HEK293T (cell line): ENCODE measurements at regions not wholly inside any gene's neighbourhood (a gene's known extent, or its start where the extent isn't known, plus 50 kb on each side); places are given as distances from the start of the nearest gene placed in this dataset.

Source experiments
- CTCF ChIA-PET: fragments of 350-600 bp; formaldehyde crosslinking; extraction: SDS; loops from one replicate; lab custom pipeline; 2021; ENCODE audit warnings: antibody characterized with exemption, inconsistent platforms; lab: Yijun Ruan, JAX
- POLR2A ChIA-PET: fragments of 350-600 bp; formaldehyde crosslinking; extraction: SDS; loops from one replicate; lab custom pipeline; 2020; ENCODE audit warnings: antibody characterized with exemption, inconsistent platforms; lab: Yijun Ruan, JAX
- DNase-seq: peaks from one replicate; pipeline ENCODE4 v3.0.0; 2012; ENCODE audit warnings: mixed read lengths; ENCODE audit errors: extremely low spot score
- ARNT ChIP-seq: fragments of 450-650 bp; IDR thresholded peaks from 2 replicates; pipeline ENCODE4 v1.6.1; 2017; ENCODE audit warnings: mild to moderate bottlenecking
- BHLHE40 ChIP-seq: fragments of 450-650 bp; IDR thresholded peaks from 2 replicates; pipeline ENCODE4 v1.6.1; 2016; ENCODE audit warnings: mild to moderate bottlenecking, moderate library complexity, borderline replicate concordance
- CTBP1 ChIP-seq: fragments of 450-650 bp; IDR thresholded peaks from 2 replicates; pipeline ENCODE4 v1.6.1; 2016; ENCODE audit warnings: borderline replicate concordance
- ELF4 ChIP-seq: fragments of 450-650 bp; IDR thresholded peaks from 2 replicates; pipeline ENCODE4 v1.6.1; 2017; ENCODE audit warnings: antibody characterized with exemption
- FOXA1 ChIP-seq: fragments of 450-650 bp; IDR thresholded peaks from 2 replicates; pipeline ENCODE4 v1.6.1; 2016; ENCODE audit warnings: mild to moderate bottlenecking
- FOXK2 ChIP-seq: fragments of 450-650 bp; IDR thresholded peaks from 2 replicates; pipeline ENCODE4 v1.6.1; 2016; ENCODE audit warnings: mild to moderate bottlenecking
- FOXM1 ChIP-seq: fragments of 450-650 bp; IDR thresholded peaks from 2 replicates; pipeline ENCODE4 v1.6.1; 2017; ENCODE audit warnings: mild to moderate bottlenecking, borderline replicate concordance
- HDGF ChIP-seq: fragments of 450-650 bp; IDR thresholded peaks from 2 replicates; pipeline ENCODE4 v1.6.1; 2017; ENCODE audit warnings: antibody characterized with exemption, borderline replicate concordance
- L3MBTL2 ChIP-seq: fragments of 450-650 bp; conservative IDR thresholded peaks from 2 replicates; pipeline ENCODE4 v1.6.1; 2016; ENCODE audit warnings: mild to moderate bottlenecking
- LEF1 ChIP-seq: fragments of 450-650 bp; IDR thresholded peaks from 2 replicates; pipeline ENCODE4 v1.6.1; 2017; ENCODE audit warnings: mild to moderate bottlenecking, borderline replicate concordance
- NFRKB ChIP-seq: fragments of 450-650 bp; IDR thresholded peaks from 2 replicates; pipeline ENCODE4 v1.6.1; 2016; ENCODE audit warnings: mild to moderate bottlenecking, moderate library complexity
- SP1 ChIP-seq: fragments of 450-650 bp; IDR thresholded peaks from 2 replicates; pipeline ENCODE4 v1.6.1; 2017
- SUZ12 ChIP-seq: fragments of 450-650 bp; IDR thresholded peaks from 2 replicates; pipeline ENCODE4 v1.6.1; 2016; ENCODE audit warnings: mild to moderate bottlenecking
- TARDBP ChIP-seq: fragments of 450-650 bp; IDR thresholded peaks from 2 replicates; pipeline ENCODE4 v1.6.1; 2016
- ZNF384 ChIP-seq: fragments of 450-650 bp; IDR thresholded peaks from 2 replicates; pipeline ENCODE4 v1.6.1; 2016
- TF ChIP-seq, protein P1 (sequence below): fragments of 450-650 bp; IDR thresholded peaks from 2 replicates; pipeline ENCODE4 v1.6.1; 2016

DNA sequence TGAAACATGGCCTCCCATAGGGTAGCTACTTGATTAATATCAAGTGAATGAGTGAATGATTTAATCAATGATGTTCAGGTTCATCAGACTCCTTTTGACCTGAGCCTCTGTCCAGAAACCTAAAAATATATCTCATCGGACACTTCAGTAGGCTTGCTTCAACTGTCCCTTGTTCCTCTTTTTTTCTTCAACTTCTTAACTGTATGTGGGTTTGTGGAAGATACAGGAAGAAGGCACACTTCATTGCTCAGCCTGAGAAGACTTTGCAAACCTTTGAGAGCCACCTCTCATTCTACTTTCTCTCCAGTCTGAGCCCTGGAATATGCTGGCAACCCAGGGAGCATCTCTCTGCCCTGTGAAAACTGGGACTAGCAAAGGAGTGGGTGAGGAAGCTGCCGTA lies 557.0 kb downstream of the FGF9 start:
- ChIA-PET CTCF (no interaction called here), POLR2A (no interaction called here)
- DNase-seq: no peak
- TF ChIP-seq HDGF: no peak
- TF ChIP-seq ZNF384: no peak
- TF ChIP-seq CTBP1: no peak
- no peak for TF ChIP-seq FOXA1
- TF ChIP-seq ARNT: no peak
- TF ChIP-seq TARDBP: no peak
- no peak for TF ChIP-seq LEF1
- TF ChIP-seq ELF4: no peak

DNA sequence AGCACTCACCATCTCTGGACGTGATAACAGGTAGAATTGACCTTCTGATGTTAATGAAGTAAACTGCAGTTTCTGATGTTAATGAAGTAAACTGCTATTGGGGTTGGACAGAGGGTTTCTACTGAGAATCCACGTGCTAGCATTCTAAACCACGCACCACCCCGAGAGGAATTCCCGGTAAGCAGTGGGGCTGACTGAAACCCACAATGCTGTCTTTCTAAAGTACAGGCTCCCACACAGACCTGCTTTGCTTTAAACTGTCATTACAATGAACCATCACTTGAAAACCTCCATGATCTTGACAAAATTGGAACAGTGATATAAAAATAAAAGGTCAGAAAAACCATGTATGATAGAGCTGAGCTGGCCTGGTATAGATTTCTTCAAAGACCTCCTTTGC lies 559.0 kb downstream of the FGF9 start:
- DNase-seq: no peak
- CTCF ChIA-PET: no interaction called here
- TF ChIP-seq HDGF: no peak
- no peak for TF ChIP-seq LEF1
- no peak for TF ChIP-seq FOXA1
- TF ChIP-seq SUZ12: no peak
- TF ChIP-seq L3MBTL2: no peak
- TF ChIP-seq NFRKB: no peak
- no peak for TF ChIP-seq ELF4
- TF ChIP-seq, protein P1, sequence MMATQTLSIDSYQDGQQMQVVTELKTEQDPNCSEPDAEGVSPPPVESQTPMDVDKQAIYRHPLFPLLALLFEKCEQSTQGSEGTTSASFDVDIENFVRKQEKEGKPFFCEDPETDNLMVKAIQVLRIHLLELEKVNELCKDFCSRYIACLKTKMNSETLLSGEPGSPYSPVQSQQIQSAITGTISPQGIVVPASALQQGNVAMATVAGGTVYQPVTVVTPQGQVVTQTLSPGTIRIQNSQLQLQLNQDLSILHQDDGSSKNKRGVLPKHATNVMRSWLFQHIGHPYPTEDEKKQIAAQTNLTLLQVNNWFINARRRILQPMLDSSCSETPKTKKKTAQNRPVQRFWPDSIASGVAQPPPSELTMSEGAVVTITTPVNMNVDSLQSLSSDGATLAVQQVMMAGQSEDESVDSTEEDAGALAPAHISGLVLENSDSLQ: no peak
- TF ChIP-seq BHLHE40: no peak
- TF ChIP-seq TARDBP: no peak
- TF ChIP-seq SP1: no peak
- no peak for TF ChIP-seq ARNT
- no peak for TF ChIP-seq ZNF384
- TF ChIP-seq FOXM1: no peak
- no peak for TF ChIP-seq FOXK2
- no peak for TF ChIP-seq CTBP1

DNA sequence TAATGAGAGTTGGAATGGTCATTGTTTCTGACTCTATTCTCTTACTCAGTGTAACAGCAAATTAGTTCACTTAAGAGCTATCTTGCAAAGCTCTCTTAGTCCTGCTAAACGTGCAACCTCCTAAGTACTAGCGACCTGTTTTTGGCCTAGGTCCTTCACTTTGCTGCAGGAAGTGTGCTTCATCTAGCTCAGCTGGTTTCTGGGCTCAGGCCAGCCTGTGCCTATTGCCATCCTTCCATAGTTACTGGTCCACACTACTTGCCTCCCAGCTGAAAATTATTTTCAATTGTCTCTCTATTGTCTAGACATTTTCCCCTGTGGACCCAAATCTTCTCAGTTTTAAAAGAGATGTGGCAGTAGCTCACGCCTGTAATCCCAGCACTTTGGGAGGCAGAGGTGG lies 561.3 kb downstream of the FGF9 start:
- ChIA-PET CTCF (no interaction called here), POLR2A (no interaction called here)
- DNase-seq: no peak
- no peak for TF ChIP-seq L3MBTL2
- TF ChIP-seq FOXA1: no peak
- TF ChIP-seq SP1: no peak
- TF ChIP-seq TARDBP: no peak
- TF ChIP-seq, protein P1: no peak
- TF ChIP-seq BHLHE40: no peak
- TF ChIP-seq FOXM1: no peak
- no peak for TF ChIP-seq ARNT
- no peak for TF ChIP-seq NFRKB

More for the DNA sequence above, 559.0 kb downstream of the FGF9 start:
- POLR2A ChIA-PET: no interaction called here

DNA sequence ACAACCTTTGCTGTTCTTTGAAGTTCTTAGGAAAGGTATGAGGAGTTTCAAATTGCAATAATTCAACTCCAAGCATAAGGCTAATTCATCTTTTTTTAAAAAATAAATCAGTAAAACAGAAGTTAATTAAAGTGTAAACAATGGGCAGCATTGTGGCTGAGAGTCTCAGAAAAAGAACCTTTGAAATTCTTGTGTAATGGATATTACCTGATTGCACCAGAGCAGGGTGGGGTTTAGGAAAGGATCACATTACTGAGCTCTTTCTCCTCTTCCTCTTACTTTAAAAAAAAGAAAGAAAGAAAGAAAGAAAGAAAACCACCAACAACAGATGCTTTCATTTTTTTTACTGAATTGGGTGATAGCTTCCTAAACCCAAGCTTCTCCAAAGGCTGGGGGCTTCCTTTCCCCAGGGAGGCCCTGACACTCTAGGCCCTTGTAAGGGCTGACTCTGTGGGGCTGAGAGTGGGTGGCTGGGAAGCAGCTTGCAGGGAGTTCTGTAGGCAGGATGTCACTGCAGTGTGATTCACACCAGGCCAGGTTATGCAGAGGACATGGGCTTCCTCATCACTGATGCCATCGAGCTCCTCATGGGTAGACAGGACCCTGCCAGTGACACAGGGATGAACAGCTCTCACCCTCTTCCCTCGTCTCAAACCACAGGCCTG lies 564.5 kb downstream of the FGF9 start:
- no peak for DNase-seq
- ChIA-PET POLR2A (no interaction called here), CTCF (no interaction called here)
- no peak for TF ChIP-seq HDGF
- TF ChIP-seq NFRKB: no peak
- TF ChIP-seq ARNT: no peak
- no peak for TF ChIP-seq SP1
- TF ChIP-seq ZNF384: no peak
- no peak for TF ChIP-seq SUZ12
- no peak for TF ChIP-seq FOXM1
- TF ChIP-seq TARDBP: no peak
- TF ChIP-seq LEF1: no peak
- TF ChIP-seq BHLHE40: no peak
- TF ChIP-seq FOXK2: no peak
- TF ChIP-seq L3MBTL2: no peak
- TF ChIP-seq CTBP1: no peak
- no peak for TF ChIP-seq FOXA1
- TF ChIP-seq, protein P1: no peak

DNA sequence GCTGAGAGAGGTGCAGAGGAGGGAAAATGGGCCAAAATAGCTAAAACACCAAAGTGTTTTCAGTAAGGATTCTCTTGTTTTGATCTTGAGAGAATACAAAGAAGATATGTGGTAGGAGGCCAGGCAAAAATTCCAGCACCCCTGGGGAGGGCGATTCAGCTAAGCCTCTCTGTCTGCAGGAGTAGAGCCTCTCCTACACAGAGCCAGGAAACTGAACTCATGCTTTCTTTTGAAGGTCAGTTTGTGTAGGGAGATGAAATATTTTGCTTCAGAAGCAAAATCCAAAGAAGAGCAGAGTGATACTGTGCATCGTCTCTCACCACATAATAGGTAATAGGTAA lies 565.0 kb downstream of the FGF9 start:
- ChIA-PET CTCF (no interaction called here), POLR2A (no interaction called here)
- no peak for TF ChIP-seq SUZ12
- no peak for DNase-seq

DNA sequence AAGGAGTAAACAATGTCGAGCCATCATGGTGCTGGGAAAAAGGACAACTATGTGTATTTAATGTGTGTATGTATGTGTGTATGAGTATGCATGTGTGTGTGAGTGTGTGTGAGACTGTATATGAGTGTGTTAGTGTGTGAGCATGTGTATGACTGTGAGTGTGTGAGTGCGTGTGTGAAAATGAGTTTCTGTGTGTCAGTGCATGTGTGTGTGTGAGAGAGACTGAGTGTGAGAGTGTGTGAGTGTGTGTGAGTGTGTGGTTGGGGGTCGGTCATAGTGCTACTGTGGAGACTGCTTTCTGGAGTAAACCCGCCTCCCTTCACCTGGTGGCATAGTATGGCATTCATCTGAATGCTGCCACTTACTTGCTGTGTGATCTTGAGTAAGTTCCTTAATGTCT lies 567.4 kb downstream of the FGF9 start:
- DNase-seq: no peak
- no peak for TF ChIP-seq ARNT
- TF ChIP-seq NFRKB: no peak
- TF ChIP-seq CTBP1: no peak
- no peak for TF ChIP-seq LEF1
- no peak for TF ChIP-seq HDGF
- TF ChIP-seq, protein P1: no peak
- TF ChIP-seq FOXA1: no peak
- TF ChIP-seq FOXM1: no peak
- no peak for TF ChIP-seq FOXK2
- TF ChIP-seq ZNF384: no peak
- TF ChIP-seq TARDBP: no peak
- no peak for TF ChIP-seq L3MBTL2
- no peak for TF ChIP-seq BHLHE40
- TF ChIP-seq ELF4: no peak
- TF ChIP-seq SUZ12: no peak
- TF ChIP-seq SP1: no peak
- ChIA-PET POLR2A (no interaction called here), CTCF (no interaction called here)
